GM18909 (cell line): ENCODE measurements at regions not wholly inside any gene's neighbourhood (a gene's known extent, or its start where the extent isn't known, plus 50 kb on each side); places are given as distances from the start of the nearest gene placed in this dataset.
A peak's percentile ranks its signal among the peaks of the same experiment; 100 is the strongest.
"Not testable (repeated sequence)": the region's sequence is repeated elsewhere in the genome, so short reads cannot be mapped to it uniquely, and the experiment has no call there.

Experiments
- ATAC-seq: cut with Tn5 transposase; IDR thresholded peaks from one replicate; pipeline ENCODE4 v1.9.1; 2021; ENCODE audit warnings: mild to moderate bottlenecking; ENCODE audit not compliant: unreplicated experiment, poor library complexity

- ATAC-seq: no peak
Observed at GRCh38 chr2:187081461-187081860, 232.5 kb upstream of the ZSWIM2 start.

GRCh38 chr2:187079901-187080300 lies 230.9 kb upstream of the ZSWIM2 start:
- ATAC-seq: no peak

- ATAC-seq: no peak
Observed at GRCh38 chr2:187078297-187078696, 229.3 kb upstream of the ZSWIM2 start.

- ATAC-seq: no peak
Observed at GRCh38 chr2:187075671-187076070, 226.7 kb upstream of the ZSWIM2 start.

- no peak for ATAC-seq
Observed at GRCh38 chr2:187075199-187075635, 226.2 kb upstream of the ZSWIM2 start.

GRCh38 chr2:187058198-187058597 lies 209.2 kb upstream of the ZSWIM2 start:
- no peak for ATAC-seq

GRCh38 chr2:187057466-187057865 lies 208.5 kb upstream of the ZSWIM2 start:
- no peak for ATAC-seq

- no peak for ATAC-seq
Observed at GRCh38 chr2:187056416-187057334, 207.7 kb upstream of the ZSWIM2 start.

- ATAC-seq: no peak
Observed at GRCh38 chr2:187055463-187055862, 206.5 kb upstream of the ZSWIM2 start.

- no peak for ATAC-seq
Observed at GRCh38 chr2:187054501-187055319, 205.7 kb upstream of the ZSWIM2 start.

GRCh38 chr2:187051350-187051749 lies 202.4 kb upstream of the ZSWIM2 start:
- ATAC-seq: peak; percentile 95

- no peak for ATAC-seq
Observed at GRCh38 chr2:187050409-187050998, 201.5 kb upstream of the ZSWIM2 start.

- no peak for ATAC-seq
Observed at GRCh38 chr2:187037310-187037709, 188.3 kb upstream of the ZSWIM2 start.

GRCh38 chr2:187034434-187034833 lies 185.5 kb upstream of the ZSWIM2 start:
- no peak for ATAC-seq

GRCh38 chr2:187024739-187025138 lies 175.8 kb upstream of the ZSWIM2 start:
- no peak for ATAC-seq

- ATAC-seq: not testable (repeated sequence)
Observed at GRCh38 chr2:187023996-187024395, 175.0 kb upstream of the ZSWIM2 start.

- ATAC-seq: no peak
Observed at GRCh38 chr2:187017438-187017837, 168.5 kb upstream of the ZSWIM2 start.

GRCh38 chr2:187013058-187013457 lies 164.1 kb upstream of the ZSWIM2 start:
- no peak for ATAC-seq

GRCh38 chr2:187011206-187011832 lies 162.3 kb upstream of the ZSWIM2 start:
- ATAC-seq: no peak

GRCh38 chr2:187009483-187010239 lies 160.7 kb upstream of the ZSWIM2 start:
- ATAC-seq: no peak
